ENCODE measurements at regions not wholly inside any gene's neighbourhood (a gene's known extent, or its start where the extent isn't known, plus 50 kb on each side); places are given as distances from the start of the nearest gene placed in this dataset.

DNA sequence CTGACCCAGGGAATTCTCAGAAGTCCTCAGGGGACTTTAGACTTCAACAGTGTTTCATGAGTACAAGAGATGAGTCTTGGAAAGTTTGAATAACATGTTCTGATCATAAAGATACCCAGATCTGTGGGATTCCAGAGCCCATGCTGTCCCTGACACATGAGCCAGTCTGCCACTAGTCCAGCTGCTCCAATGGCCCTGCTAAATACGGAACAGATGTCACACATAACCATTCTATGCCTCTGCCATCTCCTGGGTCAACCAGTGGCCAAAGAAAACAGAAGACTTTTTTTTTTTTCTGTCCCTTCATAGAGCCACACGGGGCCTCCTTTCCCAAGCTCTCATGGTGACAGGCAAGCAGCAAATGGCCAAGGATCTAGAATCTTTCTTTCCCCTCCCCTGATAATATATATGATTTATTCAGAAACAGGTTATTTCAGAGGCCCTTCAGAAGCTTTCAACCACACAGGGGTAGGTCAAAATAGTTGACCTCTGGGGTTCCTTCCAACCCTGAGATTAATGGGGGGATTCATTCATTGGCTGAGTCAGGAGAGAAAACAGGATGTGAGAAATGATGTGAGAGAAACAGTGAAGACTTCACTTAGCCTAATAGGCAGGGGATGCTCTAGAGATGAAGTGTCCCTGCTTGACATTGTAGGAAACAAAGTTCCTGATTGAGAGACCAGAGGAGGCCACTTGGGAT, 367.7 kb downstream of the CDK5RAP2 start:
- DNase-seq: no peak

DNA sequence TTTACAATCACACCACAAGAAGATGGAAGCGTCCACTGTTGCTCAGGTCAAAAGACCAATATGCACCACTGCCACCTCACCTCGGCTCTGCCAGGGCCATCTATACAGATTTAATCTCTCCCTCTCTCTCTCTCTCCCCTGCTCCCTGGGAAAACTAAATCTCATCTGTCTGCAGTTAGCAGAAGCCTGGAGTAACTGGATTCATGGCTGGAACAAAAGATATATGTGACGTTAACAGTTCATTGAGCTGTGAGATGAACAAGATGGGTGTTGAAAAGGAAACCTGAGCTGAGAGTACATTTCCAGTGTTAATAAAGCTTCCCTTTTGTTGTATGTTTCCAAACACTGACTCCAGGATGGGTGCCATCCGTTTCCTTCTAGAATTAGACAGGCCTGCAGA, 369.7 kb downstream of the CDK5RAP2 start:
- DNase-seq: no peak

DNA sequence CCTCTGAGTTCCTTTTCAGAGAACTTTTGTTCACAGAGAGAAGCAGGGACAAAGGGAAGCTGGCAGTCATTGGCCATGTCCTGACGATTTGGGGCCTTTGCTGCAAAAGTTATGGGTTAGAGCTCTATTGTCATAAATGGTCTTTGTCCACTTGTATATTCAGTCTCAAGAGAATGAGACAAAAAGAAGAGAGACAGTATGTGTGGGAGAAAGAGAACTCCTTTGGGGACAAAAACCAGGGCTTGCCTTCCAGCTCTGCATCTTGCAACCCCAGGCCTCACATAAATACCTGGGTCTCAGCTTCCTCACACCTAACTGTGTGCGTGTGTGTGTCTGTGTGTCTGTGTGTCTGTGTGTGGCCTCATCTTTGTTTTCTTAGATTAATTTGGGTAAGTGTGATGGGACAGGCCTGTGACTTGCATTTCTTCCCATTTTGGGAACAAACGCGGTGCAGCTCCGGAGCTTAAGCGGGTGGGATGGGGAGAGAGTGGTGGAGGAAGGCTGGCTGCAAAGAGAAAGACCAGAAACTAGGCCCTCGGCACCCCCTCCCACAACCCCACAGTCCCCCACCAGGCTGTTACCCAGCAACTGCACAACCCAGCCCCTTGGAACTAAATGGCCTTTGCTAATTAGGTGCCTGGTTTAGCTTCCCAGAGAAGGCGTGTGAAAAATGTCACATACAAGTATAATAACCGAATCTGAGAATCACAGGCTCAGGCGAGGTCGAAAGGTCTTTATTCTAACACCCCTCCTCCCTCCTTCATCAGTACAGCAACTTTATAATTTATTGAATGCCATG, 376.9 kb downstream of the CDK5RAP2 start:
- no peak for DNase-seq

DNA sequence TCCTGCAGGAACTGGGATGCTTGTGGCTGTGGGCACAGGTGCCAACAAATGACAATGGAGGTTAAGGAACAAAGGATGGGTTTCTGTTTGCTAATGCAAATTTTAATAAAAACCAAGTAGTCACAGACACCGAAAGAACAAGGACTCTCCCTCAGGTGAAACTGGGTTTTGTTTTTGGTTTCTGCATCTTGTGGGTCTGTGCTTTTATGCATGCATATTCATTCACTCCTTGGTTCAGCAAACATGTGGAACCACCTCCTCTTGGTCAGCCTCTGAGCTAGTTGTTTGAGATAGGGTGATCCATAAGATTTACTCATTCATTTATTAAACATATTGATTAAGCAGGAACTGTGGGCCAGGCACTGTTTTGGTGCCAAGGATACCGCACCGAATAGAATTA, 381.9 kb downstream of the CDK5RAP2 start:
- no peak for DNase-seq

DNA sequence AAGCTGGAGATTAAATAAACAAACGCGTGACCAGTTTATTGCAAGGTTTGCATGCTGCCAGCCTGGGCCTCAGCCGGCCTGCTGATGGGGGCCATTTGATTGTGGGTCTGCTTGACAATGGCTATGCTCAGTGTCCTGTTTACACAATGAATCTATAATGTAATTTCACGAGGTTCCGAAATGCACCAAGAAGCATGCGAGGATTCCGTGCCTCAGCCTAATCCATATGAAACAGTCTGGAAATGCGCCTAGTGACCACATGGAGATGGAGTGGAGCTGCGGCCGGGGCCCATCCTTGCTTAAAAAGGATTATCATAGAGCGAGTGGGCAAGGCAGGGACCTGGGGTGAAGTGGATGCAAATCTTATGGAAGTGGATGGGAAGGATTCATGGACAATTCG, 382.4 kb downstream of the CDK5RAP2 start:
- DNase-seq: no peak

DNA sequence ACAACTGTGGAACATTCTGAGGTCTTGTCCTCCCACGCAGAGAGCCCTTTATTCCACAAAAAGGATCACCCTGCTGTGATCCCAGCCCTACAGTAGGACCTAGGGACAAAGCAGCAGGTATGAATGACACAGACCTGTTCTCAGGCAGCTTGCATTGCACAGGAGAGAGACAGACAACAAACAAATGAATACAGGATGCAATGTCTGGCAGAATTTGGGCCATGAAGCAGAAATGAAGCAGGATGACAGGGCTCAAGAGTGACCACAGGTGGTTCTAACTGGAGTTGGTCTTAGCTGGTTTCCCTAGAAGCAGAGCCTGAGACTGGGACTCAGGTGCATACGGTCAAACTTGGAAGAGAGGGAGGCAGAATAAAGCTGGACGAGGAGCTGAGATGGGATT, 388.8 kb downstream of the CDK5RAP2 start:
- no peak for DNase-seq

DNA sequence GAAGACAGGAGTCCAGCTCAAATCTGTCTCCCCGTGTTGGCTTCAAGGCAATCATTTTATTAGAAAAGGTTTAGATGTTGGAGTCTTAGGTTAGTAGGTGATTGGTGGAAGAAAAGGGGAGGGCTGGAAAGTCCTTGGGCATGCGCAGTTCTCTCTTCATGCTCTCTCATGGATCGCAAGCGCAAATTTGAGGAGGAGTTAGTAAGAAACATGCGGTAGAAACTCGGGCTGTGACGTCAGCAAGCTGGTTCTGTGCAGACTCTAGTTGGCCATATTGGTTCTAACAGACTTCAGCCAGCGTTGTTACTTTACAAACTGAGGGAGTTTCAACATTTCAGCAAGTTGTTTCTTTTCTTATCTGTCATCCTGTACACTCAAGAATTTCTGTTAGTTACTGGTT, 392.2 kb downstream of the CDK5RAP2 start:
- no peak for DNase-seq

DNA sequence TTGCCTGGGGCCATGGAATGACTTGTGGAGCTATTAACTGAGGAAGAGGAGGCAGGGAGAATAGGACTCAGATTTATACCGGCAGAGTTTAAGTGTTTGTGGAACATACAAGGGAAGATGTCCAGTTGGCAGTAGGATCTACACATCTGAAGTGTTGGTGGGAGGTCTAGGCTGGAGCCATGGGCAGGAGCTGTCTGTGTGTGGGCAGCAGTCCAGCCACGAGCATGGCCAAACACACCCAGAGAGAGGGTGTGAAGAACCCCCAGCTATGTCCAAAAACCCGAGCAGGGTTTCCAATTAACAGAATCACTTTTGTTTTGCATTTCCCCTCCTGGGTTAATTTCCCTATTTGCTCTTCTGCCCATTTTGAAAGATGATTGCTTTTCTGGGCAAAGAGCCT, 393.7 kb downstream of the CDK5RAP2 start:
- no peak for DNase-seq

DNA sequence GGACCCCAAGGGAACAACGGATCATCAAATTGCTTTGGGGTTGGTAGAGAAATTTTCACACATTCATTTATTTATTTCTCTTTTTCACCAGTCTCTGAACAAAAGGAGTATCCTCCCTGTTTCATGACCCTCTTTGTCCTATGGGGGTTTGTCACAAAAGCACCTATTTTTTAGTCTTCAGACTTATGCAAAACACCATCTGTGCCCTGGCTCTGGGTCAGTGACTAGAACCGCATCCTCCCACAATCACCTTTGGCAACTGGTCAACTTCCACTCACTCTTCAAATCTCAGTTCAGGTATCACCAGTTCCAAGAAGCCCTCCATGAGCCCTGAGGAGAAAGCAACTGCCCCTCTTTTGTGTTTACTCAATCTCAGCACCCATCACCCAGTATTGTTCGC, 395.7 kb downstream of the CDK5RAP2 start:
- DNase-seq: no peak

DNA sequence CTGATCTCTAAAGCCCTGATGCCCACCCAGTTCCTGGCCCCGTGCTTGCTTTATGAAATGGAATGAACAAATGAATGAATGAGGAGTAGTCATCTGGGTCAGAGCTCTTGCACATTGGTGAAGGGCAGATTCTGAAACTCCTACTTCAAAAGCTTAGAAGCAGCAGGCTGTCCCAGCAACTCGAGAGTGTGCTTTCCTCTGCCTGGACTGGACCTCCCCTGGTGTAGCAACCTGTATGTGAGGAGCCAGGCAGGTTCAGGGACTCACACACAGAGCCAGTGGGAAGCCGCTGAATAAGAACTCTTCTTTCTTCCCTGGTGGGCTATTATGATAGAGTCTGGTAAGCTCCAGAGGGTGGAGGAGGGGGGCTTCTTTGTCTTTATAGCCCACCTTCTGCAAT, 396.4 kb downstream of the CDK5RAP2 start:
- DNase-seq: no peak

DNA sequence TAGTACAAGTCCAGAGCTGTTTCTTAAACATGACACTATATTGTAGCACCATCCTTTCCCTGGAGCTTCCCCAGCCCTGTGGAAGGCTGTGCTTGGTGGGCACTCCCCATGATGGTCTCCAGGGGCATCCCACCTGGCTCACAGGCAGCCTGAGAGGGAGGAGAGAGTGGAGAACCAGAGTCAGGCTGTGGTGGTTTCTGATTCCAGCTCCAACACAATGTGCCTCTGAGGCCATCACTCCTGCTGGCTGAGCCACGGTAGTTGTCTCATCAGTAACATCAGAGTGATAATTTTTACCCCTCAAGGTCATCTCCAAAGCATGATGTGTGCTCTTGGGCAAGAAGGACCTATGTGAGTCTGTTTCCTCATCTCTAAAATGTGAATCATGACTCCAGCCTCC, 398.0 kb downstream of the CDK5RAP2 start:
- no peak for DNase-seq

DNA sequence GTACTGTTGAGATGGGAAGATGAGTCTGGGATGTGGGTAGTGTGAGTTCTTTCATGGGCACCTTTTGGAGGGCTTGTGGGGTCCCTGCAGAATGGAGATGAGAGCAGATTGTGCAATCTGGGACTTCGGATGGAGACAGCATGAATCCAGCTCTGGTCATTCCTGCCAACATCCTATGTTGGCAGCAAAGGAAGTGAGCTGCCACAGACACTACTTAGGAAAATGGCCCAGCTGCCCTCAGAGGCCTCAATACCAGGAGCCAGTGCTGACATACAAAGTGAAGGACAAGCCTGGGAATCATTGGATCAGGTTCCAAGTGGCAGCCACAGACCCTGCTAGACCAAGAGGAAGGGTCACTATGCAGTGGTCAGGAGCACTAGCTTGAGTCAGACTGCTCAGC, 402.8 kb downstream of the CDK5RAP2 start:
- no peak for DNase-seq

DNA sequence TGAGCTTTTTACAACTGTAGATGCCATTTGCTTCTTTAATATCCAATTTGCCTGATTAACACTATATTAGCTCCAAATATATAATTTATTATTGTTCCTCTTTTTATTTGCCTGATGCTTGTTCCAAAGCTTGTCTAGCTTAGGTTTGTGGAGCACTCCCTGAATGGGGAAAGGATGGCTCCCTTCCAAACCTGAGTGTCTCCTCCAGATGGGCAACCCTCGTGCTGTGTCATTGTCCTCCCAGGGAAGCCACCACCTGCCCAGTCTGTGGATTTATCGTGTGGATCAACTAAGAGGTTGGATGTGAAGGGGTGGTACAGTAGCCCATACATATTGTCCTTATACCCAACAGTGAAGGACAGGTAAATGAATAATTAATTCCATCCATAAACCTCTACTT, 404.9 kb downstream of the CDK5RAP2 start:
- DNase-seq: no peak

DNA sequence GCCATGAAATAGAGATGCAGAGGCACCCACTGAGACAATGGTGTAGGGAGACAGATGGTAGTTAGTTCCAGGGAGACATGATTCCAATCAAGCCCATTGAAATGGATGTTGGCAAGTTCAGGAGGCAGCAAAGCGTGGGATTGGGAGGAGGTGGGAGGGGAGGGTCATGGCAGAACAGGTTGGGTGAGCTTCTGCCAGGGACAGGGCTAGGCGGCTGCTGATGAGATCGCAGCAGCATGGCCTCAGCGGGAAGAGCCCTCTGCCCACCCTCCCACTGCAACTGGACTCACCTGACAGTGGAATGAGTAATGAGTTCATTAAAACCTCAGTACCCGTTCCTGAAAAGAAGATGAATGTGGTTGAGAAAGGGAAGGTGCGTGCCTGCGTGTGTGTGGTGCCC, 418.2 kb downstream of the CDK5RAP2 start:
- no peak for DNase-seq

DNA sequence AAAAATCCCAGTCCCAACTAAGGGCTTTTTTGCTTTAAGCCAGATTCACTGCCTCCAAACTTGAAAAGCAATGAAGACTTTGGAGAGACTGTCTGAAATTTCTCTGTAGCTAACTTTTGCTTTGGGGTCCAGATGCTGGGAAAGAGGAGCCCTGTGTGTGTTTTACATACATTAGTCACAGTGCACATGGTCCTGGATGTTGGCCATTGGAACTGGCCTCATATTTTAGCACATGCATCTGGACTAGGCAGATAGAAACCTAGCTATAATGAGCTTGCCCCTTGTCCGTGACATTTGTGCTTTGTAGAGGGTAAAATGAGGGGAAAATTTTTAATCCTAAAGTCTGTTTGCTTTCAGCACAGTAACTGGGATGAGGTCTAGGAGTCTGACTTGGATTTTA, 421.7 kb downstream of the CDK5RAP2 start:
- DNase-seq: no peak

DNA sequence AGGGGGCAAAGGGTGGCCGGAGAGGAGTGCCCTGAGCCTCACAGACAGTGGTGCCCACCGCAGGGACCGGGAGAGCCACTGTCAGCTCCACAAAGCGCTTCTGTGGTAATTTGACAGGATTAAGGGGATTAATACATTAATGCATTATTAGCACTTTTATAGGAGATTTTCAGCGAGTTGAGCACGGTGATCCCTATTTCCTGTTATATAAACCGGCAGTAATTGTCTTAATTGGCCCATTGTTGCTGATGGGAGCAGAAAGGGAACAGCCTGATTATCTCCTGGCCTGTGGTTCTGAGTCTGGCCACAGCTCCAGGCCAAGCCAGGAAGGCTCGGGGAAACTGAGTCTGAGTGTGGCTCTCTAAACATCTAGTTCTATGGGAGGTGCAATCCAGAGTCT, 423.6 kb downstream of the CDK5RAP2 start:
- DNase-seq: no peak

DNA sequence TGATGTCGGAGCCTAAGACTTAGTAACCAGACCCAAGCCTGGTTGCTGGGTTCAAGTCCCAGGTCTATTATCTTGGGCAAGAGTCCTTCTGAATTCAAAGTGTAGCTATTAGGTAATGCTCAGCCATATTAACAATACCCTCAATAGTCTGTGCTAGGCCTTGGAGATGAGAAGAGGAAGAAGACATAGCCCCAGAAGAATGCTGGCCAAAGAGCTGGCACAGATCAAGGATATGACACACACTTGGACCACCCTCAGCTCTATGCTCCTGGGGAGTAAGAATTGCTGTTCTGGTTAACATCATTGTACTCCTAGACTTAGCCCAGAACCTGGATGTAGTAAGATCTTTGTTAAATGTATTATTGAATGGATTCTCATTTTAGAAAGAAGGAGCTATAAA, 426.7 kb downstream of the CDK5RAP2 start:
- DNase-seq: no peak

DNA sequence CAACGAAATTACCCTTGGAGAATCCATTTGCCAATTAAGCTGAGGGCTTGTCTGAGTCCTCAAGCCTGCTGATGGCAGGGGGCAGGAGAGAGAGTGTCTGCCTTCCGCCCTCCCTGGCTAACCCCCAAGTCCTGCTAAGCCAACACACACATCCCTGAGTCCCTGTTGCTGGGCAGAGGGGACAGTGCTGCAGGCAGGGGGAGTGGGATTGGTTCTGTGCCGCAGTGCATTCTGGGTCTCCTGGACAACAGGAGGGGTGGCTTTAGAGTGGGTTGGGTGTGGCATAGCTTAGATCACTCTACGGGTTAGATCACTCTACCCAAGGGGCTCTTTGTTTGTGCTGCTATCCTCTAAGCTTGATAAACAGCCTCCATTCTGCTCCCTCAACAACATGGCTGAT, 427.7 kb downstream of the CDK5RAP2 start:
- no peak for DNase-seq

DNA sequence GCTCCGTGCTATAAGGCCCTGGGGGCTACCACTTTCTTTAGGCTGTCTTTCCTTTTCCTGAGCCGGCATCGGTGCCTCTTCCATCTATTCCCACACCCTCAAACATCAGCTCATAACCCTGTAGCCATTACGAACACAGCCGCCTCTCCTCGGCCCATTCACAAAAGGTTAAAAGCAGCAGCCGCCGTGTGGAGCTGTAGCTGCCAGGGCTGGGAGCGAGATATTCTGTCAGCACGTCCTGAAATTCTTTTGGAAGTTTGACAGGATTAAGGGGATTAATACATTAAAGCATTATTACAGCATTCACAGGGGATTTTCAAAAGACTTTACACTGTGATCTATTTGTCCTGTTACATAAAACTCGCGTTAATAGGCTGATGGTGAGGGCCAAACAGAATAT, 428.2 kb downstream of the CDK5RAP2 start:
- DNase-seq: no peak

DNA sequence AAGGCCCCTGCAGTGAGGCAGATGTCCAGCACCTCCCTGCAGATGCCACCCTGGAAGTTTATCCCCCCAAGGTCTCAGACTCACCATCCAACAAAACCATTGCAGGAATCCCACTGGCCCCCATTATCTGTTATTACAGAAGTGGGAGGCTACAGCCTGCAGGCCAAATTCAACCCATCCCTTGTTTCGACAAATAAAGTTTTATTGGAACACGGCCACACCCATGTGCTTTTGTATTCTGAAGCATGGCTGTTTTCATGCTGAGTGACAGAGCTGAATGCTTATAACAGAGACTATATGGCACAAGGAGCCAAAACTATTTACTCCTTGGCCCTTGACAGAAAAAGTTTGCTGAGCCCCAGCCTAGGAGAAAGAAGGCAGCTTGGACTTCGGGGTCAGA, 428.8 kb downstream of the CDK5RAP2 start:
- DNase-seq: no peak

DNA sequence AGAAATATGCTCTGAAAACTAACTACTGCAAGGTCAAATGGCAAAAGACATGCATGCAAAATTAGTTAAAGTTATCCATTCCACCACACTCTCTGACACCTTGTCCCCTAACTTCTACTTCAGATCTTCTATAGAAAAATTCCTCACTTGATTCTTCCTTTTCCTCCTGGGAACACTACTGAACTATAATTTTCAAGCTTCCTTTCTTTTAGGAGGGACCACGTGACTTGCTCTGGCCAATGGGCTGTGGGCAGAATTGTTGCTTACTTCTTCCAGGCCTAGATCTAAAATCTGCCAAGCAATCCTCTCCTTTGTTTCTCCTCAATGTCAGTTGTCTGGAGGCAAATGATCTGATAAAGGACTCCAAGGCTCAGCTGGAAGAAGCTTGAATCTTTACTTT, 441.0 kb downstream of the CDK5RAP2 start:
- no peak for DNase-seq

DNA sequence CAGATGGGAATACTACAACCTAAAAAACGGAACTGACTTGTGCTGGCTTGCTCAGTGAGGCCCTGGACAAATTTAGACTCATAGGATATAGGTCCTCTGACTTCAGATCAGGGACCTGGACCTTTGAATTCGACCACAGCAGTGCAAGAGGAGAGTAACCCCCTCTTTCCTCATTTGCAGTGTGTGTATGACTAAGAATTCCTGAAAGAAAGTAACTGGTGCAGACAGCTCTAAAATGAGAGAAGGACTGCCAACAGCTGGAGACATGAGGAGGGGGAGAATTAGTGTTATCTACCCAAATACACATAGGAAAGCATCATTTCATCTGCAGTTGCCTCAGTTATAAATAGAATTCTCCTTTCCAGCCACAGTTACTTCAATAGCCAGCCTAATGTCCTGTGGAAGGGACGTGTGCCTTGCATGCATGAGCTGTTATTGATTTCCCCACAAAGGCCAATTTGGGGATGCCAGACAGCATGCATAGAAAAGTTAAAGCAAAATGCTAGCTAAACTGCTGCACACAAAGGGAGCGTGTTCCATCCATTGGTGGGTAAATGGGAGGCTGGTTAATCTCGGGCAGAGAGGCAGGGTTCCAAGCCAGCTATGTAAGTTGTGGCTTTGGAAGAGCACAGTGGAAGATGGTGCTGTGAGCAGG, 442.7 kb downstream of the CDK5RAP2 start:
- no peak for DNase-seq

DNA sequence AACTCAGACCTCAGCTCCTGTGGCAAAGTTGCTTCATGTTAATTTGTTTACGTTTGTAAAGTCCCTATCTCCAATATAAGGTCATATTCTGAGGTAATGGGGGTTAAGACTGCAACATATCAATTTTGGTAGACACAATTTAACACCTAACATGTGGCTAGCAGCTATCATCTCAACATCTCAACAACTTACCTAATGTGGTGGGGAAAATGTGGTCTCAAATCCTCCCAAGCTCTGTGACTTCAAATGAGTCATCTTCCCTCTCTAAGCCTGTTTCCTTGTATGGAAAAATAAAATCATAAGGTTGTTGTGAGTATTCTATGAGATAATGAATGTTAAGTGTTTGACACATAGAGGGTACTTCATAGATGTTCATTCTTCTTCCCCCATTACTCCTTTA, 443.3 kb downstream of the CDK5RAP2 start:
- DNase-seq: no peak

DNA sequence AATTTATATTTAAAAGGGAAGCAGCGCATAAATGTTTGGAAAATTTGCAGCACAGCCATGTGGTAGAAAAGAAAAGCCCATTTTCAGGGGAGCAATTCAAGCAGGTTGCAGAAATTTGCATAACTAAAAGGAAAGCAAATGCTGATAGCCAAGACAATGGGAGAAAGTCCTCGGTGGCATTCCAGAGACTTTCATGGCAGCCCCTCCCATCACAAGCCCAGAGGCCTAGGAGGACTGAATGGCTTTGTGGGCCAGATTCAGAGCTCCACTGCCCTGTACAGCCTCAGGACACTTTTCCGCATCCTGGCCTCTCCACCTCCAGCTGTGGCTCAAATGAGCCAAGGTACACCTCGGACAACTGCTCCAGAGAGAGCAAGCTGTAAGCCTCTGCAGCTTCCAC, 462.9 kb downstream of the CDK5RAP2 start:
- no peak for DNase-seq

Measured in DMS79 (cell line).